Naive B cell (primary cell): ENCODE measurements at regions not wholly inside any gene's neighbourhood (a gene's known extent, or its start where the extent isn't known, plus 50 kb on each side); places are given as distances from the start of the nearest gene placed in this dataset.
A peak's percentile ranks its signal among the peaks of the same experiment; 100 is the strongest.

Experiments
- ATAC-seq, 2 donors: fragments of 150-1000 bp; cut with Tn5 transposase; 2 replicates each; pipeline ENCODE4 v1.10.0; 2021; ENCODE audit warnings: low read depth in 2 of 2, mild to moderate bottlenecking in 2 of 2, moderate library complexity in 2 of 2
- DNase-seq: peaks from one replicate; pipeline ENCODE4 v3.0.0; 2022
- H3K27ac Mint-ChIP-seq, 6 donors: one replicate each; pipeline ENCODE4 v1.8.0; 2020 to 2022; ENCODE audit warnings: mild to moderate bottlenecking in 6 of 6, mixed read lengths in 6 of 6, moderate library complexity in 5 of 6, inconsistent platforms in 2 of 6
- H3K27me3 Mint-ChIP-seq, 3 donors: one replicate each; pipeline ENCODE4 v1.8.0; 2021 to 2022; ENCODE audit warnings: mixed read lengths in 3 of 3, mild to moderate bottlenecking in 1 of 3
- H3K36me3 Mint-ChIP-seq, 2 donors: one replicate each; pipeline ENCODE4 v1.8.0; 2020 to 2022; ENCODE audit warnings: mixed read lengths in 2 of 2, inconsistent platforms in 1 of 2, mild to moderate bottlenecking in 1 of 2
- H3K4me1 Mint-ChIP-seq, 3 donors: one replicate each; pipeline ENCODE4 v1.8.0; 2020 to 2022; ENCODE audit warnings: mixed read lengths in 3 of 3, inconsistent platforms in 1 of 3, mild to moderate bottlenecking in 1 of 3, moderate library complexity in 1 of 3
- H3K4me3 Mint-ChIP-seq, 8 donors: one replicate each; pipeline ENCODE4 v1.8.0; 2020 to 2022; ENCODE audit warnings: mild to moderate bottlenecking in 8 of 8, mixed read lengths in 8 of 8, moderate library complexity in 8 of 8, inconsistent platforms in 2 of 8
- H3K9me3 Mint-ChIP-seq, 7 donors: one replicate each; pipeline ENCODE4 v1.8.0; 2020 to 2022; ENCODE audit warnings: mixed read lengths in 7 of 7, mild to moderate bottlenecking in 5 of 7, inconsistent platforms in 2 of 7, moderate library complexity in 1 of 7

DNA sequence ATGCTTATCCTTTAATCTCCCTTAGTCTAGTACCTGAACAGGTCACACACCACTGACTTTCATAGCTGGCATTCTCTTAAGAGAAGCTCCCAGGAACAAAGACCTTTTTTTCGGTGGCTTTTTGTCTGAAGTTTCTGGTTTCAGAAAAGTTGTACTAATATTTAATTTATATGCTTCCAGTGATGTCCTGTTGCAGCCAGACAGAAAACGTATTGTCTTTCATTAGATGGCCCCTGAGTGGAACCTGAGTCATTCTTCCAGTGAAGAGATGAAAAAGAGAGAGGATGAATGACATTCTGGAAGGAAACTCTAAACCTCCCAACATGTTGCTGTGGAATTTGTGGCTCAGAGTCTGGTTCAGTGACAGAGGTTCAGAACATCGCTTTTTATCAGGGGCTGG, 274.8 kb upstream of the TAC1 start:
- Mint-ChIP-seq H3K36me3 (no peaks in the 10 kb centered on the region), H3K4me3 (no peak overlapping the region), H3K27me3 (peaks cover 0 to 4% (median 0%) of the 10 kb centered on the region in 3 donors), H3K4me1 (no peaks in the 10 kb centered on the region), H3K27ac (no peak overlapping the region), H3K9me3 (peaks cover 5 to 31% (median 9%) of the 10 kb centered on the region in 7 donors)
- no peak for DNase-seq
- ATAC-seq = no peak

GRCh38 chr7:97460433-97460832, 271.5 kb upstream of the TAC1 start:
- Mint-ChIP-seq H3K4me1 (no peaks in the 10 kb centered on the region), H3K27me3 (peaks cover 0 to 4% (median 0%) of the 10 kb centered on the region in 3 donors), H3K4me3 (peak overlapping the region in 1 of 8 donors; percentile 3), H3K27ac (no peak overlapping the region), H3K36me3 (no peaks in the 10 kb centered on the region), H3K9me3 (peaks cover 5 to 34% (median 9%) of the 10 kb centered on the region in 7 donors)
- ATAC-seq (no peak), DNase-seq (no peak)

DNA sequence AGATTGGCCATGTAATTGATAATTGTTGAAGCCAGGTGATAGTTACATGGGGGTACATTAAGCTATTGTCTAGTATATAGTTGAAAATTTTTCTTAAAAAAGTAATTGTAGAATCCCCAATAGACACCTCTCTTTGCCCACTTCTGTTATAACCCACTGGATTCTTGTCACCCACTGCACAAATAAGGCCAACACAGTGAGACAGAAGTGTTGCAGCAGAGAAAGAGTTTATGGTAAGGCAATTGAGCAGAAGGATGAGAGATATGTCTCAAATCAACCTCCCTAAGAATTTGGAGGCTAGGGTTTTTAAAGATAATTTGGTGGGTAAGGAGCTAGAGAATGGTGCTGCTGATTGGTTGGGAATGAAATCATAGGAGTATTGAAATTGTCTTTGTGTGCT, 270.3 kb upstream of the TAC1 start:
- no peak for DNase-seq
- H3K4me1 Mint-ChIP-seq = no peaks in the 10 kb centered on the region
- H3K27me3 Mint-ChIP-seq = peaks cover 0 to 4% (median 0%) of the 10 kb centered on the region in 3 donors
- H3K9me3 Mint-ChIP-seq = peaks cover 5 to 34% (median 9%) of the 10 kb centered on the region in 7 donors
- no peaks in the 10 kb centered on the region for H3K36me3 Mint-ChIP-seq
- H3K27ac Mint-ChIP-seq = no peak overlapping the region
- no peak for ATAC-seq
- H3K4me3 Mint-ChIP-seq = no peak overlapping the region

DNA sequence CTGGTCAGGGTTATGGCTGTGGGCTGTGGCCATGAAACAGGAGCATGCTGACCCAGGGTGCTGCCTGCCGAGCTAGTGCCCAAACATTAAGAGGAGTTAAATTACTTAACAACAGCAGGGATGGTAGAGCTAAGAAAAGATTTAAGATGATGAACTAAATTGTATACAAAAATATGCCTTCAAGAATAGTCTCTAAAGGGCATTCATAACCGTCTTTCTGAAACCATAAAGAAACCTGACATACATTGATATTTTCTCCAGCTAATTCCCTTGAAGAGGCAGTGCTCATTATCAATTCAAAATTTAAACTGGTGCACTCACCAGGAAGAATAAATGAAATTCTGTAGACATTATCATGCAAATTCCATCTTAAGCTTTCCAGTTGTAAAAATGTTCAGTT, 265.8 kb upstream of the TAC1 start:
- Mint-ChIP-seq H3K4me3 (no peak overlapping the region), H3K27ac (no peak overlapping the region), H3K27me3 (no peaks in the 10 kb centered on the region), H3K4me1 (no peaks in the 10 kb centered on the region), H3K36me3 (no peaks in the 10 kb centered on the region), H3K9me3 (peaks cover 3 to 22% (median 7%) of the 10 kb centered on the region in 7 donors)
- no peak for DNase-seq
- no peak for ATAC-seq

DNA sequence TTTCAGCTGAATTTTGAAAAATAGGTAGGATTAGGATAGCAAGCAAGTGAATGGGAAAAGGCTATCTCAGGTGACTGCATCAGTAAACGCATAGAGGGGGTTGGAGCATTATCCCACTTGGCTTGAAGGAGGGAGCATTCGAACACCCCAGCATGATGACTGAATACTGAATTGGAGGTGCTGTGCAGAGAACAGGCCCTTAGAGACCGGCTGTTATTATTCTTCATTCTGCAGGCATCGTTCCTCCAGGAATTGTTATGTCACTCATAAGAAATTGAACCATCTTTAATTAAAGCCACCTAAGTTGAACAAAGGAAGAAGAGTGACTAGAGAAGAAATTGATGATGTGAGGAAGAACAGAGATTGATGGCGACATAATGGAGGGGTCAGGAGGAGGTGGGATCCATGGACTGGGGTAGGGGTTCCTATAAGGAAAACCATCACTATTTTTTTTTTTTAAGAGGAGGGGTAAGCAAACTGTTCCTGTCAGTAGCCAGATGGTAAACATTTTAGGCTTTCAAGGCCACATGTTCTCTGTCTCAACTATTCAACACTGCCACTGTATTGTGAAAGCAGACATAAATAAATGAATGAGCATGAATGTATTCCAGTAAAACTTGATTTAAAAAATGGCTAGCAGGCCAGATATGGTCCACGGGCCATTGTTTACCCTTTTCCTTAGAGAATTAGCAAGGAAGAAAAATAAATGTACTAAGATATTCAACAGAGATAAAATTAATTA, 264.7 kb upstream of the TAC1 start:
- no peak for ATAC-seq
- Mint-ChIP-seq H3K27me3 (no peaks in the 10 kb centered on the region), H3K27ac (peak overlapping the region in 1 of 6 donors; percentile 22)

DNA sequence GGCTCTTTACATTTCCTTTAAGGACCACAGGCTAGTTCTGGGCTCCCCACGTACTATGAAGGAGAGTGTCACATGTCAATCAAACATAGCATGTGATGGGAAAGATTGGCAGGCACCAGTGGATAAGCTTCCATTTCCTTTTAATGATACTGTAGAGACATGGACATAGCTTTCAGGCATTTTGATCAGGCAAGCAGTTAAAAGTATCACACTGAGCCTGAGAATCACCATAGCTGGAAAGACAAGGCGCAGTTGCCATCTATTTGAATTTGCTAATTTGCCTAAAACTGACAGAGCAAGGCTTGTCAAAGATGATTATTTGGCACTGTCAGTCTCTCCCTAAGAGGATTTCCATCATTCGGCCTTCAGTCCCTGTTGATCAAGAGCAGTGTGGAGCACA, 263.4 kb upstream of the TAC1 start:
- Mint-ChIP-seq H3K27me3 (no peaks in the 10 kb centered on the region), H3K36me3 (no peaks in the 10 kb centered on the region), H3K4me1 (no peaks in the 10 kb centered on the region), H3K4me3 (no peak overlapping the region), H3K9me3 (peaks cover 0 to 5% (median 0%) of the 10 kb centered on the region in 7 donors), H3K27ac (no peak overlapping the region)
- ATAC-seq (no peak), DNase-seq (no peak)

More for the DNA sequence above, 264.7 kb upstream of the TAC1 start:
- Mint-ChIP-seq H3K9me3 (peaks cover 0 to 11% (median 2%) of the 10 kb centered on the region in 7 donors), H3K4me3 (no peak overlapping the region), H3K36me3 (no peaks in the 10 kb centered on the region), H3K4me1 (no peaks in the 10 kb centered on the region)
- no peak for DNase-seq

DNA sequence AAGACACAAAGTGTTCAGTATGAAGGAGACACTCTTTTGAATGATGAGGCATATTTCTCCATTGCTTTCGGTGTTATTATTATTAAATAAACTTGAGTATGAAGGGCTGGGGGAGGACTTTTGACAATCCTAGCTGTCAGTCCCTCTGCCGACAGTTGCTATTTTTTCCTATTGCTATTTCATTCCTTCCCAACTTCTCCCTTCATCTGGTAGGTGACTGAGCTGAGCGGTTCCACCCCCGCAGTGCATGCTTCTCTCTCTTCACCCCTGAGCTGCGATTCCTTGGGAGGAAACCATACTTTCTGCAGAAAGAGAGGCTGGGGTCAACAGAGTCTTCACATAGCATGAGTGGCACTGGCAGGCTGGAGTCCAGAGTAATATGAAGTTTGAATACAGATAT, 261.2 kb upstream of the TAC1 start:
- H3K4me1 Mint-ChIP-seq = no peaks in the 10 kb centered on the region
- no peaks in the 10 kb centered on the region for H3K36me3 Mint-ChIP-seq
- H3K27ac Mint-ChIP-seq = no peak overlapping the region
- DNase-seq (no peak), ATAC-seq (no peak)
- no peak overlapping the region for H3K4me3 Mint-ChIP-seq
- H3K9me3 Mint-ChIP-seq = peaks cover 0 to 2% (median 0%) of the 10 kb centered on the region in 7 donors
- H3K27me3 Mint-ChIP-seq = no peaks in the 10 kb centered on the region

DNA sequence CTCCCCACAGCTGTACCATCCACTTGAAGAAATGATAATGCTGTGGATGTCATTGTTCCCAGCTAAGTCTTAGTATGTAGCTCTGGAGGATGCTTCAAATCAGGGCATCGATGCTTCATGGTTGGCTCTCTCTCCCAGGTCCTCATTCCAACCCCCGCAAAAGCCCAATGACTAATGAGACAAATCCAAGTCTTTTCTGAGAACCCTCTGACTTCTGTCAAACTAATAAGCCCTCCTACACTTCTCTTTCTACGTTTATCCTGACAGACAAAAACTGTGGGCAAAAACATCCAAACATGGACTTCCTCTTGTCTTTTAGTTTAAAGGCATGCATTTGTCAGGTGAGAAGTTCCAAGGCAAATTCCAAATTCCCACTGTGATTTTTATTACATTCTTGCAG, 260.4 kb upstream of the TAC1 start:
- no peaks in the 10 kb centered on the region for H3K4me1 Mint-ChIP-seq

DNA sequence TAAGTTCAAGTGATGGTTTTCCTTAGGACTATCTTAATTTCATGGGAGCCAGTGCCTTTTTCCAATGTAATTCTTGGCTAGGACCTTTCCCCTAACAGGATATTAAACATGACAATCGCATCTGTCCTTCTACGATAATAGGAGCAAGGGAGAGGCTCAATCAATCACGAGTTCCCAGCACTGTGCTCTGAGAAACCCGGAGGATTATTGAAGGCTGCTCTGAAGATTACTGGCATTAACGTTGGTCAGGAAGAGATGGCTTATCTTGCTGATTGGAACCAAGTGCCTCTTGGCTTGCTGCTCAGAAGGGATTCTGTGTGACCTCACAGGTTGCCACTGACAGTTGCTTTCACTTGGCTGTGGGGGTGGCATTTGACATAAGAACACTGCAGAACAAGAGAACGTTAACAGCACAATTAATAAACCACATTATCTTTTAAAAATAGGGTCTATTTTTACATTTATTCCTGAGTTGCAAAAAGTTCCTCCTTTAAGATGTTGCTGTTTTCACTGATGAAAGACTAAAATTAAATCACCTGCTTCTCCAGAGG, 252.1 kb upstream of the TAC1 start:
- no peaks in the 10 kb centered on the region for H3K27me3 Mint-ChIP-seq
- ATAC-seq (no peak), DNase-seq (no peak)
- H3K9me3 Mint-ChIP-seq = peaks cover 0 to 6% (median 2%) of the 10 kb centered on the region in 7 donors
- H3K4me1 Mint-ChIP-seq = no peaks in the 10 kb centered on the region
- no peaks in the 10 kb centered on the region for H3K36me3 Mint-ChIP-seq
- no peak overlapping the region for H3K4me3 Mint-ChIP-seq
- H3K27ac Mint-ChIP-seq = no peak overlapping the region

More for the DNA sequence above, 260.4 kb upstream of the TAC1 start:
- no peak overlapping the region for H3K4me3 Mint-ChIP-seq
- H3K27ac Mint-ChIP-seq = no peak overlapping the region
- ATAC-seq = no peak
- peaks cover 0 to 2% (median 0%) of the 10 kb centered on the region in 7 donors for H3K9me3 Mint-ChIP-seq
- no peaks in the 10 kb centered on the region for H3K36me3 Mint-ChIP-seq
- DNase-seq = no peak
- H3K27me3 Mint-ChIP-seq = no peaks in the 10 kb centered on the region

GRCh38 chr7:97480772-97481390, 251.0 kb upstream of the TAC1 start:
- H3K4me1 Mint-ChIP-seq = no peaks in the 10 kb centered on the region
- no peak for DNase-seq
- no peak overlapping the region for H3K27ac Mint-ChIP-seq

GRCh38 chr7:97495487-97495886, 236.4 kb upstream of the TAC1 start:
- no peak for ATAC-seq
- no peaks in the 10 kb centered on the region for H3K4me1 Mint-ChIP-seq
- DNase-seq = no peak
- no peaks in the 10 kb centered on the region for H3K27me3 Mint-ChIP-seq
- no peaks in the 10 kb centered on the region for H3K36me3 Mint-ChIP-seq
- no peak overlapping the region for H3K27ac Mint-ChIP-seq
- peaks cover 0 to 14% (median 3%) of the 10 kb centered on the region in 7 donors for H3K9me3 Mint-ChIP-seq
- no peak overlapping the region for H3K4me3 Mint-ChIP-seq

More at GRCh38 chr7:97480772-97481390, 251.0 kb upstream of the TAC1 start:
- H3K27me3 Mint-ChIP-seq = no peaks in the 10 kb centered on the region
- no peak for ATAC-seq
- peaks cover 0 to 6% (median 4%) of the 10 kb centered on the region in 7 donors for H3K9me3 Mint-ChIP-seq
- no peak overlapping the region for H3K4me3 Mint-ChIP-seq
- H3K36me3 Mint-ChIP-seq = no peaks in the 10 kb centered on the region

- Mint-ChIP-seq H3K36me3 (no peaks in the 10 kb centered on the region), H3K9me3 (peaks cover 0 to 5% (median 1%) of the 10 kb centered on the region in 7 donors), H3K4me1 (no peaks in the 10 kb centered on the region), H3K27ac (no peak overlapping the region), H3K4me3 (no peak overlapping the region), H3K27me3 (no peaks in the 10 kb centered on the region)
- no peak for DNase-seq
- ATAC-seq = no peak
Observed at GRCh38 chr7:97499204-97499603, 232.7 kb upstream of the TAC1 start.

GRCh38 chr7:97503367-97504094, 228.4 kb upstream of the TAC1 start:
- ATAC-seq (no peak), DNase-seq (no peak)
- no peaks in the 10 kb centered on the region for H3K4me1 Mint-ChIP-seq

More at GRCh38 chr7:97503367-97504094, 228.4 kb upstream of the TAC1 start:
- Mint-ChIP-seq H3K4me3 (no peak overlapping the region), H3K36me3 (no peaks in the 10 kb centered on the region), H3K27me3 (peaks cover 0 to 5% (median 0%) of the 10 kb centered on the region in 3 donors), H3K9me3 (peaks cover 0 to 7% (median 0%) of the 10 kb centered on the region in 7 donors), H3K27ac (no peak overlapping the region)
